ENCODE measurements at regions not wholly inside any gene's neighbourhood (a gene's known extent, or its start where the extent isn't known, plus 50 kb on each side); places are given as distances from the start of the nearest gene placed in this dataset.

DNA sequence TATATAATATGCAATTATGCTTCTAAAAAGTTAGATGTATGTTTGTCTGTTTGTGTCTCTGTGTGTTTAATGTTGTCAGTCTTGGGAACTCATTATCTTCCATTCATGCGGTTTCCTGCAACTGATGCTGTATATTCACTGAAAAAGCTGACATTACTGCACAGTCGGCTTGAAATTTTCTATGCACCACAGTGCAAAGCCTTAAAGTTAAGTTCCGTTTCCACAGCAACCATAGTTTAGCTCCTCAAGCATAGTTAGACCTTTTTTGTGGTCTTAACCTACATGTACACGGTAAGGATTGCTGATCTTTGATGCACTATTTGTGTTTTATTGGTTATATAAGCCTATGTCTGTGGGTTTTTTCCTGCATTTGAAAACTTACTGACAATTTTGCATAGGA, 309.4 kb downstream of the KCNC2 start:
- TF ChIP-seq SMC3 (IDR thresholded peaks at IDR 0.05; ENCODE audit: borderline replicate concordance, low read length) (no peak), MYC (IDR thresholded peaks at IDR 0.05; ENCODE audit: insufficient read depth, insufficient read length, insufficient replicate concordance, low read length, severe bottlenecking) (no peak), GABPA (IDR thresholded peaks at IDR 0.05; ENCODE audit: low read depth) (no peak)
- TF ChIP-seq, protein P1, sequence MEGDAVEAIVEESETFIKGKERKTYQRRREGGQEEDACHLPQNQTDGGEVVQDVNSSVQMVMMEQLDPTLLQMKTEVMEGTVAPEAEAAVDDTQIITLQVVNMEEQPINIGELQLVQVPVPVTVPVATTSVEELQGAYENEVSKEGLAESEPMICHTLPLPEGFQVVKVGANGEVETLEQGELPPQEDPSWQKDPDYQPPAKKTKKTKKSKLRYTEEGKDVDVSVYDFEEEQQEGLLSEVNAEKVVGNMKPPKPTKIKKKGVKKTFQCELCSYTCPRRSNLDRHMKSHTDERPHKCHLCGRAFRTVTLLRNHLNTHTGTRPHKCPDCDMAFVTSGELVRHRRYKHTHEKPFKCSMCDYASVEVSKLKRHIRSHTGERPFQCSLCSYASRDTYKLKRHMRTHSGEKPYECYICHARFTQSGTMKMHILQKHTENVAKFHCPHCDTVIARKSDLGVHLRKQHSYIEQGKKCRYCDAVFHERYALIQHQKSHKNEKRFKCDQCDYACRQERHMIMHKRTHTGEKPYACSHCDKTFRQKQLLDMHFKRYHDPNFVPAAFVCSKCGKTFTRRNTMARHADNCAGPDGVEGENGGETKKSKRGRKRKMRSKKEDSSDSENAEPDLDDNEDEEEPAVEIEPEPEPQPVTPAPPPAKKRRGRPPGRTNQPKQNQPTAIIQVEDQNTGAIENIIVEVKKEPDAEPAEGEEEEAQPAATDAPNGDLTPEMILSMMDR (IDR thresholded peaks at IDR 0.05 in 2 of 3, conservative IDR thresholded peaks at IDR 0.05 in 1 of 3; ENCODE audit: control insufficient read depth in 2 of 3, extremely low read depth in 1 of 3, insufficient read depth in 1 of 3, low read depth in 3 of 3, low read length in 3 of 3): no peak
